Breast epithelium (tissue), 4 donors: ENCODE measurements at regions not wholly inside any gene's neighbourhood (a gene's known extent, or its start where the extent isn't known, plus 50 kb on each side); places are given as distances from the start of the nearest gene placed in this dataset.
A peak's percentile ranks its signal among the peaks of the same experiment; 100 is the strongest.

Experiments used
- DNase-seq, 2 donors: peaks; one replicate each; pipeline ENCODE4 v3.0.0-alpha.2; 2019; ENCODE audit warnings: low spot score in 2 of 2
- H3K27ac ChIP-seq, 2 donors: fragments of 200-600 bp; sonication (generic) in 1 of 2; one replicate each; pipeline ENCODE4 v1.5.1; 2016 to 2019; ENCODE audit warnings: mild to moderate bottlenecking in 1 of 2
- H3K27me3 ChIP-seq, 2 donors: fragments of 200-600 bp; sonication (generic) in 1 of 2; one replicate each; pipeline versions ENCODE4 v1.5.1 to v1.6.0; 2017 to 2019; ENCODE audit warnings: control low read depth in 1 of 2, mild to moderate bottlenecking in 1 of 2
- H3K36me3 ChIP-seq: fragments of 200-600 bp; one replicate; pipeline ENCODE4 v1.5.1; 2019
- H3K4me1 ChIP-seq, 2 donors: fragments of 200-600 bp; sonication (generic); one replicate each; pipeline ENCODE4 v1.5.1; 2016 to 2019; ENCODE audit warnings: control low read depth in 1 of 2
- H3K4me3 ChIP-seq, 3 donors: fragments of 200-600 bp; sonication (generic); 1 replicate in 2 of 3; 2 replicates in 1 of 3; pipeline ENCODE4 v1.5.1; 2016 to 2019; ENCODE audit warnings: mild to moderate bottlenecking in 3 of 3, moderate library complexity in 2 of 3
- H3K9me3 ChIP-seq, 2 donors: fragments of 200-600 bp; sonication (generic) in 1 of 2; one replicate each; pipeline ENCODE4 v1.5.1; 2016 to 2019; ENCODE audit warnings: control low read depth in 1 of 2
- CTCF ChIP-seq, 3 donors: fragments of 450-650 bp; IDR thresholded peaks; one replicate each; pipeline ENCODE4 v1.5.1; 2016 to 2017; ENCODE audit warnings: antibody characterized with exemption in 3 of 3, mild to moderate bottlenecking in 3 of 3, moderate library complexity in 3 of 3
- POLR2A ChIP-seq: fragments of 450-650 bp; IDR thresholded peaks from one replicate; pipeline ENCODE4 v1.6.1; 2016; ENCODE audit warnings: antibody characterized with exemption, mild to moderate bottlenecking, moderate library complexity
- POLR2AphosphoS5 ChIP-seq, 3 donors: sonication (generic); formaldehyde crosslinking; IDR thresholded peaks; one replicate each; pipeline ENCODE4 v1.6.1; 2017; ENCODE audit warnings: antibody characterized with exemption in 3 of 3
- intact Hi-C: fragments of 100-400 bp; cut with DNase I; formaldehyde crosslinking; loops from one replicate; pipeline ENCODE4 v1.15.1; 2023; ENCODE audit warnings: low total_unique reads

DNA sequence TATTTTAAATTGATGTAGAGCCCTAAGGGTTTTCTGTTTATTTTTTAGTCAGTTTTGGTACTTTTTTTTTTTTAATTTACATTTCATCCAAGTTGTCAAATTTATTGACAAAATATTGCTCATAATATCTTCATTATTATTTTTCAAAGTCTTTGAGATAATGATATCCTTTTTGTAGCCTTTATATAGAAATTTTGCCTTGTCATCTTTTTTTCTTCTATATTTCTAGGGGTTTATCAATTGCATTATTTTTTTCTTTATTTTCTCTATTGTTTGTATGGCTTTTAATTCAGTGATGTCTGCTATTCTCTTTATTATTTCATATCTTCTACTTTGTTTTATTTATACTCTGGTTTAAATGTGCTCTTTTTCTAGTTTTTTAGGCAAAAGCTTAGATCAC is 863.0 kb upstream of the GJE1 start:
- DNase-seq, result no peak

DNA sequence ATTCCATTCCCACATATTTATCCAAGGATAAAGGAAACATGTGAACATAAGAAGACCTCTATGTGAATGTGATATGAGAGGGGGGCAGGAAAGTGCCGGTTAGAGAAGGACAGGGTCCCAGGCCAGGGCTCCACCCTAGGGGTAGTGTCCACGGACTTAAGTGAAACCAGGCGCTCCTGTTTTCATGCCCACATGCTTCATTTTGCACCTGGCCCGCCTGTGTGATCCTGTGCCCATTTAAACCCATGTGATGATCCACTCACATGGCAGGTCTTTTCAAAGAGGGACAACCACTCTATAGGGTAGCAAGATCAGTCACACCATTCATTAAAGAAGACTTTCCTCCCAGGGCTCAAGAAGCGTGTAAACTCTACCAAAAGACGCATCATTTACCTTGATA is 865.3 kb upstream of the GJE1 start:
- Histone ChIP-seq H3K4me1 (no peaks in the 10 kb centered on the region), H3K27ac (no peak overlapping the region), H3K4me3 (no peak overlapping the region), H3K36me3 (no peaks in the 10 kb centered on the region), H3K9me3 (no peaks in the 10 kb centered on the region), H3K27me3 (no peaks in the 10 kb centered on the region)
- no peak for DNase-seq
- no peak for TF ChIP-seq CTCF (IDR thresholded peaks at IDR 0.05)
- no peak for TF ChIP-seq POLR2A
- TF ChIP-seq POLR2AphosphoS5 (IDR thresholded peaks at IDR 0.05), result no peak
- intact Hi-C loops, result no loop called here

More for the DNA sequence above, 863.0 kb upstream of the GJE1 start:
- Histone ChIP-seq H3K4me1 (no peaks in the 10 kb centered on the region), H3K4me3 (no peak overlapping the region), H3K9me3 (no peaks in the 10 kb centered on the region), H3K36me3 (no peaks in the 10 kb centered on the region), H3K27ac (no peak overlapping the region), H3K27me3 (no peaks in the 10 kb centered on the region)
- TF ChIP-seq POLR2AphosphoS5 (IDR thresholded peaks at IDR 0.05) (no peak), CTCF (IDR thresholded peaks at IDR 0.05) (no peak), POLR2A (no peak)
- intact Hi-C loops, result no loop called here

DNA sequence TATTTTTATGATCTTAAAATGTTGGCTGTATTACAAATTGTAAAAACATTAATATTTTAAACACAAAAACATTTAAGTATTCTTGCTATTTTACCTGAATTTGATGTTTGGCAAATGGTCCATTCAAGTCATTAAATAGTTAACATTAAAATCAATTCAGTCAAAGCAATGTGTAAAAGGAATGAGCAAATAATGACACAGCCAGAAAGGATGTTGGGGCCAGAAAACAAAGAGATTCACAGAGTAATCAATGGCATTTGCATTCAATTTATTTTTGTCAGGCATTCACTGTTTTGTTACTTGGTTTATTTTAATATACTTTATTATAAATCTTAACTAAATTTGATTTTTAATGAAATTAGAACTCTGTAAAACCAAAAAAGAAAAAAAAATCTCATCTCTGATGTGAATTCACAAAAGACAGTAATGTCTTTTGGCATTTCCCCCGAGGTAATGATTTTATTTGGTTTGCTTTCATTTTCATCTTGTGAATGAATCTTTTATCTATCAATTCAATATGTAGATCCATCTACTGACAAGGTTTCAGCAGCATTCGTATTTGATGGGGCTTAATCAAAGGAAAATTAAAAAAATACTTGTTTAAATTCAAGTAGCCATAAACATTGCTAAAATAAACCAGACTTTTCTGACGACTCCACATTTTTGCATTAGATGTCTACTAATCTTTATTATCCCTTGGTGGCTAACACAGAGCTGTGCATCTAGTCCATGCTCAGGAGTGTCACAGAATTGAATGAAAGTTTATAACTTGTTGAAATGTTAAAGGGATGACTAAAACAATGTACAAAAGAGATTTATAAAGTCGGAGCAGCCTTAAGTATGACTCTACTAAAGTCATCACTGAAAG is 866.7 kb upstream of the GJE1 start:
- DNase-seq, result no peak
- no peaks in the 10 kb centered on the region for H3K4me1 ChIP-seq
- H3K36me3 ChIP-seq, result no peaks in the 10 kb centered on the region
- TF ChIP-seq POLR2AphosphoS5 (IDR thresholded peaks at IDR 0.05), result no peak
- TF ChIP-seq POLR2A, result no peak
- TF ChIP-seq CTCF (IDR thresholded peaks at IDR 0.05), result no peak
- no peaks in the 10 kb centered on the region for H3K27me3 ChIP-seq
- H3K9me3 ChIP-seq, result no peaks in the 10 kb centered on the region
- intact Hi-C loops, result no loop called here
- H3K27ac ChIP-seq, result no peak overlapping the region
- peak overlapping the region; percentile 21 to 58 (median 27) for H3K4me3 ChIP-seq

DNA sequence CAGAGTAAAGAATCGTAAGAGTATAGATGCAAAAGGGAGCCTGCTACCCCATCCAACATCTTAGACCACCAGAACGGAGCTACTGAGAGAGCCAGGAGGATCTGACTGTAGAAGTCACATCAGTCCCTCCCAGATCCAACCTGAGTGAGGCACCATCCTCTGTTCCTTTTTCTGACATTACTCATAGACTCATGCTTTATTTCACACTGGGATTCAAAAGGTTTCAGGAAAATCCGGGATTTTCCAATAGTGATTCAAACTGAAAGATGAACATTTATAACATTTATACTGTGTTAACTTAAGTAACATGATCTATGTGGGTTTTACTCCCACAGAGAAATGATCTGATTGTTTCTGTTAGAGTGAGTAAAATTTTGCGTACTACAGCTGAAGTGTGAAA is 868.6 kb upstream of the GJE1 start:
- Histone ChIP-seq H3K27ac (no peak overlapping the region), H3K4me1 (no peaks in the 10 kb centered on the region), H3K9me3 (no peaks in the 10 kb centered on the region), H3K4me3 (no peak overlapping the region), H3K27me3 (no peaks in the 10 kb centered on the region), H3K36me3 (no peaks in the 10 kb centered on the region)
- intact Hi-C loops, result no loop called here
- DNase-seq, result no peak
- TF ChIP-seq POLR2AphosphoS5 (IDR thresholded peaks at IDR 0.05) (no peak), POLR2A (no peak), CTCF (IDR thresholded peaks at IDR 0.05) (no peak)

DNA sequence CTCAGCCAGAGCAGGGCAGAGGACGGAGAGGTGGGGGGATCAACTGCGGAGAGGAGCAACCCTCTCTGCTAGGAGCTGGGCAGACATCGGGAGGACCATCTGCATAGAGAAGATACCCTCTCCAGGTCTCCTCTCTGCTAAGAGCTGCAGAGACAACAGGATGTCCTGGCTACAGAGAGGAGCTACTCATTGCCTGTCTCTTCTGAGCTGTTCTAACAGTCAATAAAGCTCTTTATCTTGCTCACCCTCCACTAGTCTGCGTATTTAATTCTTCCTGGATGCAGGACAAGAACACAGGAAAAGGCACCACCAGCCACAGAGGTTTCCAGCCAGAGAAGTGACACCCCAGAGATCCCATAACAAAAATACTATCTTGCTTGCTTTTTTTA is 871.1 kb upstream of the GJE1 start:
- TF ChIP-seq CTCF (IDR thresholded peaks at IDR 0.05) (no peak), POLR2A (no peak), POLR2AphosphoS5 (IDR thresholded peaks at IDR 0.05) (no peak)
- no peak overlapping the region for H3K4me3 ChIP-seq
- H3K36me3 ChIP-seq, result no peaks in the 10 kb centered on the region
- no peaks in the 10 kb centered on the region for H3K4me1 ChIP-seq
- H3K27ac ChIP-seq, result no peak overlapping the region
- intact Hi-C loops, result no loop called here
- H3K9me3 ChIP-seq, result no peaks in the 10 kb centered on the region
- H3K27me3 ChIP-seq, result no peaks in the 10 kb centered on the region
- no peak for DNase-seq
